HepG2 (cell line): ENCODE measurements at regions not wholly inside any gene's neighbourhood (a gene's known extent, or its start where the extent isn't known, plus 50 kb on each side); places are given as distances from the start of the nearest gene placed in this dataset.

Experiments
- SAFB2 ChIP-seq: sonication (generic); formaldehyde crosslinking; IDR thresholded peaks from 2 replicates; pipeline ENCODE4 v1.5.1; 2020; ENCODE audit warnings: missing genetic modification reagents, low read depth, mild to moderate bottlenecking, borderline replicate concordance
- TCF12 ChIP-seq, 2 experiments: fragments of 450-650 bp in 1 of 2; sonication (generic) in 1 of 2; formaldehyde crosslinking in 1 of 2; IDR thresholded peaks; 2 replicates each; pipeline versions ENCODE4 v1.6.1 to v1.8.0; 2017 to 2022; ENCODE audit warnings: antibody characterized with exemption in 1 of 2, mild to moderate bottlenecking in 1 of 2, missing genetic modification reagents in 1 of 2, moderate library complexity in 1 of 2
- ZNF138 ChIP-seq: sonication (generic); formaldehyde crosslinking; IDR thresholded peaks from 2 replicates; pipeline ENCODE4 v1.5.0; 2020; ENCODE audit warnings: mild to moderate bottlenecking, low read depth, missing genetic modification reagents
- ZNF317 ChIP-seq: sonication (generic); formaldehyde crosslinking; IDR thresholded peaks from 2 replicates; pipeline ENCODE4 v1.5.0; 2020; ENCODE audit warnings: mild to moderate bottlenecking, missing genetic modification reagents
- ZNF564 ChIP-seq: sonication (generic); formaldehyde crosslinking; IDR thresholded peaks from 2 replicates; pipeline ENCODE4 v1.8.1; 2023; ENCODE audit warnings: mild to moderate bottlenecking, missing genetic modification reagents
- ZNF572 ChIP-seq: sonication (generic); formaldehyde crosslinking; IDR thresholded peaks from 2 replicates; pipeline ENCODE4 v1.5.1; 2020; ENCODE audit warnings: mild to moderate bottlenecking, missing genetic modification reagents
- ZNF709 ChIP-seq: sonication (generic); formaldehyde crosslinking; IDR thresholded peaks from 2 replicates; pipeline ENCODE4 v1.5.0; 2020; ENCODE audit warnings: mild to moderate bottlenecking, missing genetic modification reagents
- TF ChIP-seq, protein P1 (sequence below), 2 experiments: IDR thresholded peaks; 2 replicates each; pipeline ENCODE4 v1.6.1; 2011 to 2012; ENCODE audit warnings: low read length in 2 of 2, borderline replicate concordance in 1 of 2, low read depth in 1 of 2, mild to moderate bottlenecking in 1 of 2, moderate library complexity in 1 of 2
- TF ChIP-seq, protein P2 (sequence below): sonication (generic); formaldehyde crosslinking; IDR thresholded peaks from 2 replicates; pipeline ENCODE4 v1.5.0; 2020; ENCODE audit warnings: mild to moderate bottlenecking, missing genetic modification reagents, moderate library complexity
- TF ChIP-seq, protein P3 (sequence below): sonication (generic); formaldehyde crosslinking; IDR thresholded peaks from 2 replicates; pipeline ENCODE4 v1.4.0; 2020; ENCODE audit warnings: mild to moderate bottlenecking, missing genetic modification reagents
- TF ChIP-seq, protein P4 (sequence below), 2 experiments: sonication (generic) in 1 of 2; formaldehyde crosslinking in 1 of 2; IDR thresholded peaks; 2 replicates each; pipeline versions ENCODE4 v1.5.1 to v1.6.1; 2011 to 2020; ENCODE audit warnings: borderline replicate concordance in 1 of 2, low read depth in 1 of 2, low read length in 1 of 2, mild to moderate bottlenecking in 1 of 2, missing genetic modification reagents in 1 of 2, moderate library complexity in 1 of 2

DNA sequence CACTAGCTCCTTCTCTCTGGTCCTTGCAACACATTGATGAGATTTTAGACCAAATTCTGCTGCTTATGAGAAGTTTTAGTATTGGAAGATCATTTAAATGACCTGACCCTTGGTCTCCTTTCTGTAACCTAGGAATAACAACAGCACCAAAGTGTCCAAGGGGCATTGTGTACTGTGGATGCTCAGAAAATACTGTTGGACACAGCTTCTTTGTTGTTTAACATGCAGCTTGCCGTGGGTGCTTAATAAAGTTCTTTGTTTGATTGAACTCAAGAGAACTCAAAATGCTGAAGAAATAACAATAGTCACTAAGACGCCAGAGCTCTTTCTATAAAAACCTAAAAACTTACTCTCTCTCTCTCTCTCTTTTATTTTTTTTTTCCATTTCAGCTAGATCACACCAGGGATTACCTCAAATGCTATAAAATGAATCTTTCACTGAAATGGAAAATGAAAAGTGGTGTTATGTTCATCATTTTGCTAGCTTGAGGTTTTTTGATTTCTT is 548.9 kb upstream of the CDH8 start:
- TF ChIP-seq ZNF709 (no peak), TCF12 (IDR thresholded peaks at IDR 0.05) (no peak), TCF12 (CRISPR knock-in tag; IDR thresholded peaks at IDR 0.05) (no peak), ZNF564 (no peak), ZNF138 (CRISPR knock-in tag) (no peak), ZNF317 (no peak), SAFB2 (no peak), ZNF572 (CRISPR knock-in tag) (no peak)
- TF ChIP-seq, protein P1, sequence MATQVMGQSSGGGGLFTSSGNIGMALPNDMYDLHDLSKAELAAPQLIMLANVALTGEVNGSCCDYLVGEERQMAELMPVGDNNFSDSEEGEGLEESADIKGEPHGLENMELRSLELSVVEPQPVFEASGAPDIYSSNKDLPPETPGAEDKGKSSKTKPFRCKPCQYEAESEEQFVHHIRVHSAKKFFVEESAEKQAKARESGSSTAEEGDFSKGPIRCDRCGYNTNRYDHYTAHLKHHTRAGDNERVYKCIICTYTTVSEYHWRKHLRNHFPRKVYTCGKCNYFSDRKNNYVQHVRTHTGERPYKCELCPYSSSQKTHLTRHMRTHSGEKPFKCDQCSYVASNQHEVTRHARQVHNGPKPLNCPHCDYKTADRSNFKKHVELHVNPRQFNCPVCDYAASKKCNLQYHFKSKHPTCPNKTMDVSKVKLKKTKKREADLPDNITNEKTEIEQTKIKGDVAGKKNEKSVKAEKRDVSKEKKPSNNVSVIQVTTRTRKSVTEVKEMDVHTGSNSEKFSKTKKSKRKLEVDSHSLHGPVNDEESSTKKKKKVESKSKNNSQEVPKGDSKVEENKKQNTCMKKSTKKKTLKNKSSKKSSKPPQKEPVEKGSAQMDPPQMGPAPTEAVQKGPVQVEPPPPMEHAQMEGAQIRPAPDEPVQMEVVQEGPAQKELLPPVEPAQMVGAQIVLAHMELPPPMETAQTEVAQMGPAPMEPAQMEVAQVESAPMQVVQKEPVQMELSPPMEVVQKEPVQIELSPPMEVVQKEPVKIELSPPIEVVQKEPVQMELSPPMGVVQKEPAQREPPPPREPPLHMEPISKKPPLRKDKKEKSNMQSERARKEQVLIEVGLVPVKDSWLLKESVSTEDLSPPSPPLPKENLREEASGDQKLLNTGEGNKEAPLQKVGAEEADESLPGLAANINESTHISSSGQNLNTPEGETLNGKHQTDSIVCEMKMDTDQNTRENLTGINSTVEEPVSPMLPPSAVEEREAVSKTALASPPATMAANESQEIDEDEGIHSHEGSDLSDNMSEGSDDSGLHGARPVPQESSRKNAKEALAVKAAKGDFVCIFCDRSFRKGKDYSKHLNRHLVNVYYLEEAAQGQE (IDR thresholded peaks at IDR 0.05; ENCODE audit: borderline replicate concordance in 1 of 2, low read depth in 1 of 2, low read length in 2 of 2): no peak
- TF ChIP-seq, protein P2, sequence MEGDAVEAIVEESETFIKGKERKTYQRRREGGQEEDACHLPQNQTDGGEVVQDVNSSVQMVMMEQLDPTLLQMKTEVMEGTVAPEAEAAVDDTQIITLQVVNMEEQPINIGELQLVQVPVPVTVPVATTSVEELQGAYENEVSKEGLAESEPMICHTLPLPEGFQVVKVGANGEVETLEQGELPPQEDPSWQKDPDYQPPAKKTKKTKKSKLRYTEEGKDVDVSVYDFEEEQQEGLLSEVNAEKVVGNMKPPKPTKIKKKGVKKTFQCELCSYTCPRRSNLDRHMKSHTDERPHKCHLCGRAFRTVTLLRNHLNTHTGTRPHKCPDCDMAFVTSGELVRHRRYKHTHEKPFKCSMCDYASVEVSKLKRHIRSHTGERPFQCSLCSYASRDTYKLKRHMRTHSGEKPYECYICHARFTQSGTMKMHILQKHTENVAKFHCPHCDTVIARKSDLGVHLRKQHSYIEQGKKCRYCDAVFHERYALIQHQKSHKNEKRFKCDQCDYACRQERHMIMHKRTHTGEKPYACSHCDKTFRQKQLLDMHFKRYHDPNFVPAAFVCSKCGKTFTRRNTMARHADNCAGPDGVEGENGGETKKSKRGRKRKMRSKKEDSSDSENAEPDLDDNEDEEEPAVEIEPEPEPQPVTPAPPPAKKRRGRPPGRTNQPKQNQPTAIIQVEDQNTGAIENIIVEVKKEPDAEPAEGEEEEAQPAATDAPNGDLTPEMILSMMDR (CRISPR knock-in tag): no peak
- TF ChIP-seq, protein P3, sequence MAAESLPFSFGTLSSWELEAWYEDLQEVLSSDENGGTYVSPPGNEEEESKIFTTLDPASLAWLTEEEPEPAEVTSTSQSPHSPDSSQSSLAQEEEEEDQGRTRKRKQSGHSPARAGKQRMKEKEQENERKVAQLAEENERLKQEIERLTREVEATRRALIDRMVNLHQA: no peak
- TF ChIP-seq, protein P4, sequence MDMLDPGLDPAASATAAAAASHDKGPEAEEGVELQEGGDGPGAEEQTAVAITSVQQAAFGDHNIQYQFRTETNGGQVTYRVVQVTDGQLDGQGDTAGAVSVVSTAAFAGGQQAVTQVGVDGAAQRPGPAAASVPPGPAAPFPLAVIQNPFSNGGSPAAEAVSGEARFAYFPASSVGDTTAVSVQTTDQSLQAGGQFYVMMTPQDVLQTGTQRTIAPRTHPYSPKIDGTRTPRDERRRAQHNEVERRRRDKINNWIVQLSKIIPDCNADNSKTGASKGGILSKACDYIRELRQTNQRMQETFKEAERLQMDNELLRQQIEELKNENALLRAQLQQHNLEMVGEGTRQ (IDR thresholded peaks at IDR 0.05; ENCODE audit: low read depth, low read length): no peak
- TF ChIP-seq, protein P4 (CRISPR knock-in tag; IDR thresholded peaks at IDR 0.05; ENCODE audit: borderline replicate concordance): no peak
